ENCODE measurements at regions not wholly inside any gene's neighbourhood (a gene's known extent, or its start where the extent isn't known, plus 50 kb on each side); places are given as distances from the start of the nearest gene placed in this dataset.

- no peak for DNase-seq (ENCODE audit: low read depth in 2 of 2)
These were observed 1238.4 kb downstream of the GRIK2 start for GRCh38 chr6:102631921-102632320.

GRCh38 chr6:102623201-102623600 is 1229.7 kb downstream of the GRIK2 start:
- DNase-seq (ENCODE audit: low read depth in 2 of 2), result no peak

- peak in 1 of 2 experiments; percentile 0 for DNase-seq (ENCODE audit: low read depth in 2 of 2)
These were observed 1226.1 kb downstream of the GRIK2 start for GRCh38 chr6:102619585-102619984.

- DNase-seq (ENCODE audit: low read depth in 2 of 2), result no peak
These were observed 1189.1 kb downstream of the GRIK2 start for GRCh38 chr6:102582569-102582968.

- DNase-seq (ENCODE audit: low read depth in 2 of 2), result no peak
These were observed 1188.0 kb downstream of the GRIK2 start for GRCh38 chr6:102581378-102582124.

- peak in 1 of 2 experiments; percentile 6 for DNase-seq (ENCODE audit: low read depth in 2 of 2)
These were observed 1177.9 kb downstream of the GRIK2 start for GRCh38 chr6:102571236-102571908.

- no peak for DNase-seq (ENCODE audit: low read depth in 2 of 2)
These were observed 1169.2 kb downstream of the GRIK2 start for GRCh38 chr6:102562713-102563112.

GRCh38 chr6:102553214-102553613 is 1159.7 kb downstream of the GRIK2 start:
- DNase-seq (ENCODE audit: low read depth in 2 of 2), result no peak

GRCh38 chr6:102549221-102549874 is 1155.8 kb downstream of the GRIK2 start:
- DNase-seq (ENCODE audit: low read depth in 2 of 2), result no peak

- DNase-seq (ENCODE audit: low read depth in 2 of 2), result no peak
These were observed 1131.8 kb downstream of the GRIK2 start for GRCh38 chr6:102525336-102525735.

- DNase-seq (ENCODE audit: low read depth in 2 of 2), result no peak
These were observed 1127.5 kb downstream of the GRIK2 start for GRCh38 chr6:102520966-102521365.

GRCh38 chr6:102517506-102517905 is 1124.0 kb downstream of the GRIK2 start:
- DNase-seq (ENCODE audit: low read depth in 2 of 2), result no peak

GRCh38 chr6:102501615-102502014 is 1108.1 kb downstream of the GRIK2 start:
- no peak for DNase-seq (ENCODE audit: low read depth in 2 of 2)

- no peak for DNase-seq (ENCODE audit: low read depth in 2 of 2)
These were observed 1101.3 kb downstream of the GRIK2 start for GRCh38 chr6:102494808-102495207.

GRCh38 chr6:102493485-102493884 is 1100.0 kb downstream of the GRIK2 start:
- no peak for DNase-seq (ENCODE audit: low read depth in 2 of 2)

- DNase-seq (ENCODE audit: low read depth in 2 of 2), result peak; percentile 17 to 18
These were observed 1095.2 kb downstream of the GRIK2 start for GRCh38 chr6:102488729-102489128.

GRCh38 chr6:102485480-102485879 is 1092.0 kb downstream of the GRIK2 start:
- DNase-seq (ENCODE audit: low read depth in 2 of 2), result no peak

GRCh38 chr6:102474041-102474807 is 1080.7 kb downstream of the GRIK2 start:
- DNase-seq (ENCODE audit: low read depth in 2 of 2), result no peak

- no peak for DNase-seq (ENCODE audit: low read depth in 2 of 2)
These were observed 1065.5 kb downstream of the GRIK2 start for GRCh38 chr6:102458990-102459389.

- DNase-seq (ENCODE audit: low read depth in 2 of 2), result no peak
These were observed 1044.7 kb downstream of the GRIK2 start for GRCh38 chr6:102438171-102438570.

GRCh38 chr6:102417368-102417998 is 1024.0 kb downstream of the GRIK2 start:
- no peak for DNase-seq (ENCODE audit: low read depth in 2 of 2)

- no peak for DNase-seq (ENCODE audit: low read depth in 2 of 2)
These were observed 1022.4 kb downstream of the GRIK2 start for GRCh38 chr6:102415891-102416290.
